ENCODE measurements at regions not wholly inside any gene's neighbourhood (a gene's known extent, or its start where the extent isn't known, plus 50 kb on each side); places are given as distances from the start of the nearest gene placed in this dataset.

DNA sequence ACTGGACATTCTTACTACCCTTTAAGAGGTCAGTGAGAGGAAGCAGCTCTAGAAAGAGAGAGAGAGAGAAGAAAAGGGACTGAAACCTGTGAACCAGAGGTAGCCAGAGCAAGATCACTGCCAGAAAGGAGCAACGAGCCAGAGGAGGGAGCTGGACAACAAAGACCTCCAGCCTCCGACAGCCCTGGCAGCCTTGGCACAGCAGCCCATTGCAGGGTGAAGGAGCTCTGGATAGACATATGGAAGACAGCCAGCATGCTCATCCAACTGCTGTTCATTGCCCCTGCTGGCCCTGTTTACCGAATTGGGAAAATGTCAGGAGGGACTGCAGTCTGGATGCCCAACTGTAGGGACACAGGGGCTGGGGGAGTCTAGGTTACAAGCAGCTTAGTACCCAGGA, 228.4 kb upstream of the SLC35G4 start:
- Histone ChIP-seq H3K4me3 (no peak overlapping the region), H3K4me1 (ENCODE audit: control insufficient read depth in 5 of 5, insufficient read depth in 5 of 5, low read length in 5 of 5) (peaks cover 0 to 6% (median 0%) of the 10 kb centered on the region in 5 donors), H3K9me3 (ENCODE audit: control insufficient read depth in 4 of 4, insufficient read depth in 3 of 4, low read length in 3 of 4) (peaks cover 0 to 3% (median 0%) of the 10 kb centered on the region in 4 donors), H3K9ac (ENCODE audit: insufficient read depth in 1 of 2, low read length in 2 of 2) (no peak overlapping the region), H3K36me3 (ENCODE audit: control insufficient read depth in 4 of 4, insufficient read depth in 4 of 4, low read length in 4 of 4) (no peaks in the 10 kb centered on the region), H3K27me3 (ENCODE audit: control insufficient read depth in 3 of 3, insufficient read depth in 3 of 3, low read length in 2 of 3) (no peaks in the 10 kb centered on the region), H3K27ac (ENCODE audit: low read depth in 1 of 2, low read length in 1 of 2) (no peak overlapping the region)
- 82 to 84% methylated on average over 3 of the region's 3 CpGs for WGBS, 2 donors
- DNase-seq (no peak), ATAC-seq (ENCODE audit: insufficient read depth, low FRiP score) (no peak)
- no peak for TF ChIP-seq CTCF (IDR thresholded peaks at IDR 0.05; ENCODE audit: control extremely low read depth, extremely low read depth)

GRCh38 chr18:11379660-11380059, 229.7 kb upstream of the SLC35G4 start:
- no peak for TF ChIP-seq CTCF (IDR thresholded peaks at IDR 0.05; ENCODE audit: control extremely low read depth, extremely low read depth)
- WGBS, 2 donors: 92 to 96% methylated on average over 10 of the region's 10 CpGs
- Histone ChIP-seq H3K9ac (ENCODE audit: insufficient read depth in 1 of 2, low read length in 2 of 2) (no peak overlapping the region), H3K4me1 (ENCODE audit: control insufficient read depth in 5 of 5, insufficient read depth in 5 of 5, low read length in 5 of 5) (peaks cover 0 to 6% (median 0%) of the 10 kb centered on the region in 5 donors), H3K27ac (ENCODE audit: low read depth in 1 of 2, low read length in 1 of 2) (no peak overlapping the region), H3K27me3 (ENCODE audit: control insufficient read depth in 3 of 3, insufficient read depth in 3 of 3, low read length in 2 of 3) (no peaks in the 10 kb centered on the region), H3K4me3 (no peak overlapping the region), H3K9me3 (ENCODE audit: control insufficient read depth in 4 of 4, insufficient read depth in 3 of 4, low read length in 3 of 4) (peaks cover 0 to 3% (median under 1%) of the 10 kb centered on the region in 4 donors), H3K36me3 (ENCODE audit: control insufficient read depth in 4 of 4, insufficient read depth in 4 of 4, low read length in 4 of 4) (no peaks in the 10 kb centered on the region)
- DNase-seq (no peak), ATAC-seq (ENCODE audit: insufficient read depth, low FRiP score) (no peak)

GRCh38 chr18:11377766-11378540, 228.6 kb upstream of the PIEZO2 start:
- Histone ChIP-seq H3K4me1 (ENCODE audit: control insufficient read depth in 5 of 5, insufficient read depth in 5 of 5, low read length in 5 of 5) (peaks cover 0 to 3% (median 0%) of the 10 kb centered on the region in 5 donors), H3K4me3 (no peak overlapping the region), H3K27me3 (ENCODE audit: control insufficient read depth in 3 of 3, insufficient read depth in 3 of 3, low read length in 2 of 3) (no peaks in the 10 kb centered on the region), H3K27ac (ENCODE audit: low read depth in 1 of 2, low read length in 1 of 2) (no peak overlapping the region), H3K9me3 (ENCODE audit: control insufficient read depth in 4 of 4, insufficient read depth in 3 of 4, low read length in 3 of 4) (peaks cover 0 to 3% (median under 1%) of the 10 kb centered on the region in 4 donors), H3K36me3 (ENCODE audit: control insufficient read depth in 4 of 4, insufficient read depth in 4 of 4, low read length in 4 of 4) (no peaks in the 10 kb centered on the region), H3K9ac (ENCODE audit: insufficient read depth in 1 of 2, low read length in 2 of 2) (no peak overlapping the region)
- no peak for TF ChIP-seq CTCF (IDR thresholded peaks at IDR 0.05; ENCODE audit: control extremely low read depth, extremely low read depth)
- ATAC-seq (ENCODE audit: insufficient read depth, low FRiP score) (no peak), DNase-seq (no peak)
- WGBS, 2 donors: 91 to 95% methylated on average over 17 to 18 of the region's 18 CpGs
